ENCODE measurements at regions not wholly inside any gene's neighbourhood (a gene's known extent, or its start where the extent isn't known, plus 50 kb on each side); places are given as distances from the start of the nearest gene placed in this dataset.

GRCh38 chr12:77640356-77640755, 190.3 kb upstream of the NAV3 start:
- no peak for DNase-seq (ENCODE audit: low spot score)
- no peak for TF ChIP-seq CTCF (IDR thresholded peaks at IDR 0.05; ENCODE audit: extremely low read depth, missing control alignments)

GRCh38 chr12:77630790-77631445, 199.8 kb upstream of the NAV3 start:
- TF ChIP-seq CTCF (IDR thresholded peaks at IDR 0.05; ENCODE audit: extremely low read depth, missing control alignments) = no peak
- no peak for DNase-seq (ENCODE audit: low spot score)

GRCh38 chr12:77630344-77630743, 200.3 kb upstream of the NAV3 start:
- no peak for TF ChIP-seq CTCF (IDR thresholded peaks at IDR 0.05; ENCODE audit: extremely low read depth, missing control alignments)
- DNase-seq (ENCODE audit: low spot score) = no peak

DNA sequence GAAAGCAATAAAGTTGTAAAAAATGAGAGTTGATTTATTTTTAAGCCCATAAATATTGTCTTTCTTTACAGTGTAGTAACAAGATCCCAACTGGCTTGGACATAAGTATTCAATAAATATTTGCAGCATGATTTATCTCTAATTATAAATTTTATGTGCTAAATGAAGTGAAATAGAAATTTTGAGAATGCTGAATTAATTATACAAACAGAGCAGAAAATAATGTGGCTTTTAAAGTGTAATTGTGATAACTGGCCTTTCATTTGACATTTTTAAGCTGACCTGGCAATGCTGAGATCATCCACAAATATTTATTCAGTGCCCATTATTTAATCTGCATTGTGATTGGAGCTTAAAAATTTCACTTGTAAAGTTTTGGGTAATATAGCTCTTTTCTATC, 201.6 kb upstream of the NAV3 start:
- no peak for DNase-seq (ENCODE audit: low spot score)
- TF ChIP-seq CTCF (IDR thresholded peaks at IDR 0.05; ENCODE audit: extremely low read depth, missing control alignments) = no peak

GRCh38 chr12:77625441-77625840, 205.3 kb upstream of the NAV3 start:
- no peak for TF ChIP-seq CTCF (IDR thresholded peaks at IDR 0.05; ENCODE audit: extremely low read depth, missing control alignments)
- DNase-seq (ENCODE audit: low spot score) = no peak

DNA sequence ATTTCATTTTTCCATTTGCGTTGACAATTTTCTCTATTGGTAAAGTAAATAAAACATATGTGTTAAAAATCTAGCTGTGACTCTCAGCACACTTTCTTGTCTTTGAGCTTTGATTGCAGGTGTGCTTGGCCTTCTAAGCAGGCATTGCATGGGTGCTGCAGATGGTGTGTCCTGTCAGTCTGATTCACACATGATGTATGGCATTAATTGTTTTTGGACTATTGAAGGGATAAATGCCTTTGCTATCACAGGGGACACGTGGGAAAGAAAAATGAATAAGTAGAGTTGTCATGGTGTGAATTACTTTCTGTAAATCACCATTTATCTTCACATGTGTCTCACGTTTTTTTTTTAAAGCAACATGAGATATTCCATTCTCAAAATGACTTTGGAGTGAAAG, 211.3 kb upstream of the NAV3 start:
- no peak for DNase-seq (ENCODE audit: low spot score)
- TF ChIP-seq CTCF (IDR thresholded peaks at IDR 0.05; ENCODE audit: extremely low read depth, missing control alignments) = no peak

DNA sequence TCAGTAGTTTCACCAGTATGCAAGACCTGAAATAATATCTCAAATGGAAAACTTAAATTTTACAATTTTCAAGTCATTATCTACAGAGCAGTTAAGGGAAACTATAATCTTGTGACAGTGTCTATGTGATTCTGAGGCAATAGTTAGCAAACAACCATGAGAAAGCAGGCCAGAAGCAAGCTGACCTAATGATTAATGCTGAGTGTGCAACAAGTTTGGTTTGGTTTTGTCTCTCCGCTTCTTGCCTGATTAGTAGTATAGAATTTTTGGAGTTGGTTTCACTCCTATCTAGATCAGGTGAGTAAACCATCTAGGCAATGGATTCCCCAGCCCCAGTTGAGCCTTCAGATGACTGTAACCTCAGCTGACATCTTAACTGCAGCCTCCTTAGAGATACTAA, 212.9 kb upstream of the NAV3 start:
- TF ChIP-seq CTCF (IDR thresholded peaks at IDR 0.05; ENCODE audit: extremely low read depth, missing control alignments) = no peak
- DNase-seq (ENCODE audit: low spot score) = no peak
